Activated CD4-positive, alpha-beta T cell treated with anti-CD3 and anti-CD28 coated beads for 24 hours (primary cell): ENCODE measurements at regions not wholly inside any gene's neighbourhood (a gene's known extent, or its start where the extent isn't known, plus 50 kb on each side); places are given as distances from the start of the nearest gene placed in this dataset.

ENCODE experiments used
- DNase-seq, 2 donors: peaks; one replicate each; pipeline ENCODE4 v3.0.0-alpha.2; 2020; ENCODE audit warnings: low read depth in 2 of 2

GRCh38 chr4:180557950-180558349 lies 1685.3 kb upstream of the TENM3 start:
- no peak for DNase-seq

DNA sequence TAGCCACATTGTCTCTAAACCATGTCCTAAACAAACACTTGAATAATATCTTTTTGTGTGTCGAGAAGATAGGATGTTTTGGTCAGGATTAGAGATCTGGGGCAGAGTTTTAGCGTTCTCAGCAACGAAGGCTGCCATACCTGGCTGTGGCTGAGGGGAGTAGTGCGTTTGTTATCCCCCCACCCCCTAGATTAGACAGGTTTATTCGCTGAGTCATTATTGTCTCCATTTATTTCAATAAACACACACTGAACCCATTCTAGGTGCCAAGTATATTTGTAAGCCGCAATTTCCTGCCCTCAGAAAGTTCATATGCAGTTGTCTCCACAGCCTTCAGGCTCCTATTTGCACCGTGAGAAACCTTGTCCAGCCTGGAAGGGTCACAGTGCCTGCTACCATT lies 1684.8 kb upstream of the TENM3 start:
- no peak for DNase-seq

GRCh38 chr4:180560896-180561295 lies 1682.3 kb upstream of the TENM3 start:
- no peak for DNase-seq

- DNase-seq: no peak
Measured at GRCh38 chr4:180564026-180564425, 1679.2 kb upstream of the TENM3 start.

GRCh38 chr4:180564448-180564847 lies 1678.8 kb upstream of the TENM3 start:
- no peak for DNase-seq

GRCh38 chr4:180565856-180566431 lies 1677.3 kb upstream of the TENM3 start:
- DNase-seq: no peak

- DNase-seq: no peak
Measured at GRCh38 chr4:180566492-180566891, 1676.7 kb upstream of the TENM3 start.

DNA sequence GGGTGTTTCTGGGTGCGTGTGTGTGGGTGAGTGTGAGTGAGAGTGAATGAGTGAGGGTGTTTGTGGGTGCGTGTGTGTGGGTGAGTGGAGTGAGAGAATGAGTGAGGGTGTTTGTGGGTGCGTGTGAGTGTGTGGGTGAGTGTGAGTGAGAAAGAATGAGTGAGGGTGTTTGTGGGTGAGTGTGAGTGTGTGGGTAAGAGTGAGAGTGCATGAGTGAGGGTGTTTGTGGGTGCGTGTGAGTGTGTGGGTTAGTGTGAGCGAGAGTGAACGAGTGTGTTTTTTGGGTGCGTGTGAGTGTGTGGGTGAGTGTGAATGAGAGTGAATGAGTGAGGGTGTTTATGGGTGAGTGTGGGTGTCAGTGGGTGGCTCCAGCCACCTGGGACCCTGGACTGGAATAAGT lies 1676.1 kb upstream of the TENM3 start:
- no peak for DNase-seq

DNA sequence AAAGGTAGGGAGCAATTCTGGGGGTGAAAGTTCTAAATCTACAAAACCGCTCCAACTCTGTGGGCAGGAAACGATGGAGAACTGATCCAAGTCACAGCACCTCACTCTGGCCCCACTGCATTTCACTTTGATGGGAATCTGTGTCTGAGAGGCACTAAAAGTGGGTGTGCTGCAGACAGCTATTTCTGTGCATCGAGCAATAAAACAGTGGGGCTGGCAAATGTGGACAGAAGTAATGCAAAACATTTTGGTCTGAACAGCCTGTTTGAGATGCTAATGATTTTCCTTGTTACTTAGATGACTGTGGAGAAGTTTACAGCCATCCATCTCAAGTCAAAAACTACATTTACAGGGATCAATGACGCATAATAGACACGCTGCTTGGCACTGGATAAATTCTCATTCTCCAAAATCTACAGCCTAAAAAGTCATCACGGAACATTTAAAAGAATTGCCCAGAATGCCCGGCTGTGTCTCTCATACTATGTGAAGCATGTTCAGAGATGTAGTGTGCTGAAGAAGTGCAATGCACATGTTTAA lies 1671.6 kb upstream of the TENM3 start:
- DNase-seq: no peak

DNA sequence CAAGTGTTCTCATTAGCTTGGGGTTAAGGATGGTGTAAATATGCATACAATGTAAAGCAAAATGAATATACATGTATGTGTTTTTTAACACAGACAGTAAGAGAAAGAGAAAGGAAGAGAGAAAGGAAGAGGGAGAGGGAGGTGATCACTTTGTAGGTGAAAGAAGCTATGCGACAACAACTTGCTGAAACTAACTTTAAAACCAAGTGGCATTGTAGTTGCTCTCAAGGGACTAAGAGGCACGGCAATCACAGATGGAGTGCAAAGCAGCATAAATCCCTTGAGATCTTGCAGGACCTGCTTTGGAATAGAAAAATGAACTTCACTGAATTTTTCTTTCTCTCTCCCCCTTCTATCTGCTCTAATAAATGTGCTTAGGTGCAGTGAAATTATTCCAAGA lies 1665.0 kb upstream of the TENM3 start:
- DNase-seq: no peak

GRCh38 chr4:180581061-180581460 lies 1662.1 kb upstream of the TENM3 start:
- no peak for DNase-seq

GRCh38 chr4:180587379-180587778 lies 1655.8 kb upstream of the TENM3 start:
- DNase-seq: no peak

DNA sequence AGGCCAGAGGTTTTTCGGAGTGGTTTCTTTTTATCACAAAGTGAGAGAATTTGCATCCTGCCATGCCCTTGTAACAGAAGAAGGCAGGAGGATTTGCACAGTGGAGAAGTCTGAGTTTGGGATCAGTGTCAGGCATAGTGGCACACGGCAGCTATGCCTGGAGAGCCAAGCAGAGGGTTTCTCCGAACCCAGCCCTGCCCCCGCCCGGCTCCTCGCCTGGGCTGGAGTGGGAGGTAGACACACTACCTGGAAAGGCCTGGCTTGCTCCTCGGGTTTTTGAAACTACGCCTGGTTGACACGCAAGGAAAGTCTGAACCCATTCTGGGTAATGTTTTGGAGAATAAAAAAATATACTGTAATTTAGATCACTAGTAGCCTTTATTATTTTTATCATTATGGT lies 1653.6 kb upstream of the TENM3 start:
- DNase-seq: no peak

- DNase-seq: no peak
Measured at GRCh38 chr4:180596888-180597483, 1646.2 kb upstream of the TENM3 start.

DNA sequence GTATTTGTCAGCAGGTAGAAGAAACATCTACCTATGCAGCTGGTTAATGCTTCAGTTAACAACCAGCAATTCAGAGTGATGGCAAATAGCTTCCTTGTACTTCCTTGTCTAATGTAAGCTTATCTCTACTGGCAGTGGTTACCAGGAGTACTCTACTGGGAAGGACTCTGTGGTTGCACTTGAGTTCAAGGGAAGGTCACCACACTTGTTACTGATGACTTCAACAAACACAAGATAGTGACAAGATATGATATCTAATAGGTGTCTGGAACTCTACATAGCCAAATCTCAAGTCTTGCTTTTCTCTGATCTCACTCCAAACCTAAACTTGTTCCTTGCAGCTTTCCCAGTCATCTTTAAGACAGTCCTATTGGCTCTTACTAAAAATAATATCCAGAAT lies 1644.9 kb upstream of the TENM3 start:
- DNase-seq: no peak

- no peak for DNase-seq
Measured at GRCh38 chr4:180603791-180604190, 1639.4 kb upstream of the TENM3 start.

- no peak for DNase-seq
Measured at GRCh38 chr4:180610324-180610723, 1632.9 kb upstream of the TENM3 start.

- DNase-seq: no peak
Measured at GRCh38 chr4:180615746-180616145, 1627.5 kb upstream of the TENM3 start.

- DNase-seq: no peak
Measured at GRCh38 chr4:180617196-180617595, 1626.0 kb upstream of the TENM3 start.

- no peak for DNase-seq
Measured at GRCh38 chr4:180618396-180618795, 1624.8 kb upstream of the TENM3 start.

DNA sequence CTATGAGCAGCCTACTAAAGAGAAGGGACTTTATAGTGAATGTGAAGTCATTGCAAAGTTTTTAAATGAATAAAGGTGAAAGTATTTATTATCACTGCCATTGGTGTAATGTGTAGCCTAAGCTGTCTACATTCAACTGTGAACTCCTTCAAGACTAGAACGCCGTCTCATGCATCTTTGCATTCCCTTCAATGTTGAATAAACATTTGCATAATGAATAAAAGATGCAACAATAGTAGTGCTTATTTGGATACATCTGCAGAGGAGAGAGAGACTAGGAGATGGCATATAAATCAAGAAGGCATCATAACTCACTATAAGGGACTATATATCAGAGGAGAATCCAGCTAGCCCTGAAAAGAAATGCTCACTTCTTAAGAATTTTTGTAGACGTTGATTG lies 1623.8 kb upstream of the TENM3 start:
- DNase-seq: no peak

DNA sequence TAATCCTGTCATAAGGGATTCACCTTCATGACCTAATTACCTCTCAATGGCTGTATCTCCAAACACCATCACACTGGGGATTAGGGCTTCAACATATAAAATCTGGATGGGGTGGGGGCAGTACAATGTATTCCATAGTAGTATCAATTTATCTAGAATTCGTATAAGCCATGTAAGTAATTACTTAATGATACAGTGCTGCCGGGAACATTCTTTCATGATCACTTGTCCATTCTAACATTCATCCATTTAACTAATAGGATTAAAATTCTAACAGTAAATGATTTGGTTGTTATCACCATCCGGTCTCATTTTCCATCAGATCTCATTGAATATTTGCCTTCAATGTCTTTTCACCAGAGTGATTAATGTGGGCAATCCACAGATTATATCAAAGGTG lies 1620.9 kb upstream of the TENM3 start:
- no peak for DNase-seq

DNA sequence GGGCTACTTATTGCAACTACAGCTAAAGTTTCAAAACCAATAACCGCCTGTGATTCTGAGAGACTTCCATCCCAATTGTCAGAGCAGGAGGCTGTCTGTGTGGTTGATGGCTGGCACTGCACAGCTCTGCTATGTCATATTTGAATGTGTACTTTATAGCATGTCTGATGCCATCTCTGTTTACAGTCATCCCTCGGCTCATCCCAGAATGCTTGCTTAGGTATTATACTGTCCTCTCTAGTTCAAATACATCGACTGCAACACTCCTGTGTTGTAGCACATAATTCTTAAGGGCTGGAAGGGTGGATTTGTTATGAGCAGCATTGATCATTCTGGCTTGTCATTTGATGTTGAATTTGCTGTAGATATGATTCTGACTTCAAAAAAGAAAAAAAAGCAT lies 1617.5 kb upstream of the TENM3 start:
- no peak for DNase-seq
